Motor neuron (in vitro differentiated cells): ENCODE measurements at regions not wholly inside any gene's neighbourhood (a gene's known extent, or its start where the extent isn't known, plus 50 kb on each side); places are given as distances from the start of the nearest gene placed in this dataset.

Source experiments
- ATAC-seq, 8 experiments: fragments of 200-7000 bp; cut with Tn5 transposase; replicated peaks in 6 of 8; 2 replicates each; pipeline ENCODE4 v1.8.0; 2021; ENCODE audit warnings: mild to moderate bottlenecking in 8 of 8, moderate library complexity in 8 of 8
- H3K27ac ChIP-seq, 2 donors: fragments of 250-450 bp; sonication (Bioruptor Pico); 2 replicates each; pipeline ENCODE4 v1.9.0; 2021; ENCODE audit warnings: antibody characterized with exemption in 2 of 2, mild to moderate bottlenecking in 2 of 2, moderate library complexity in 1 of 2
- H3K4me1 ChIP-seq, 2 donors: fragments of 250-450 bp; sonication (Bioruptor Pico); replicated peaks in 1 of 2; 2 replicates each; pipeline ENCODE4 v1.6.1; 2021; ENCODE audit warnings: antibody characterized with exemption in 2 of 2, mild to moderate bottlenecking in 2 of 2, moderate library complexity in 1 of 2
- H3K4me3 ChIP-seq, 5 donors: fragments of 250-450 bp; sonication (Bioruptor Pico); 2 replicates each; pipeline ENCODE4 v1.9.0; 2021; ENCODE audit warnings: antibody characterized with exemption in 5 of 5, mild to moderate bottlenecking in 5 of 5, moderate library complexity in 4 of 5
- WGBS, 10 experiments: fragments of 450-650 bp; shearing (Covaris generic); methylation state at CpG; one replicate each; pipeline ENCODE4 v1.0.0; 2022; 5-methylcytosine and 5-hydroxymethylcytosine counted together
- in situ Hi-C, 9 experiments: fragments of 400-800 bp; cut with MboI; loops; one replicate each; pipeline ENCODE4 v1.15.0; 2021; ENCODE audit warnings: low sequenced_read_pairs in 9 of 9, low pct_unique_long_range_greater_than_20kb in 2 of 9; ENCODE audit not compliant: unreplicated experiment in 9 of 9

- Histone ChIP-seq H3K4me3 (no peak overlapping the region), H3K27ac (no peak overlapping the region), H3K4me1 (no peaks in the 10 kb centered on the region)
- WGBS, 10 experiments: 53 to 100% (median 90%) methylated on average over 1 to 6 of the region's 15 CpGs; no CpG with 5 or more reads in 3 of the 10 experiments
- ATAC-seq: no peak
- in situ Hi-C loops: no loop called here
Observed at GRCh38 chr13:63693696-63694095, 2278.0 kb upstream of the PCDH20 start.

DNA sequence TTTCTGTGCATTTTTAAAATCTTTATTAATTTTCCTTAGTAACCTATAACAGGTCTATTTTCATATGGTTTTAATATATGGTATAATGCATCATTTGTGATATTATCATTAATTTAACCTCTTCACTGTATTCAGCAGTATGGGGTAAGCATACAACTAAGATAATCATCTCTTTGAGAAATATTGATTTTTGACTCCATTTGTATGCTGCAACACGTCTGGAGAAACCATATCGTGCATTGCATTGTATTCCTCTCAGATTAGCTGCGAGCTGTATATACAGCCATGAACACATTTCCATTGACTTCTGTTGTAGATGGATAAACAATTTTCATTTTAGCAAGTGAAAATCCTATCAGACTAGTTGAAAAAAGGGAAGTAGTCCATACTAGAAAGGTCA lies 2275.8 kb upstream of the PCDH20 start:
- no peak overlapping the region for H3K27ac ChIP-seq
- in situ Hi-C loops: no loop called here
- 6 to 100% (median 53%) methylated on average over 1 to 3 of the region's 3 CpGs; no CpG with 5 or more reads in 4 of the 10 experiments for WGBS, 10 experiments
- H3K4me3 ChIP-seq: no peak overlapping the region
- ATAC-seq: no peak
- no peaks in the 10 kb centered on the region for H3K4me1 ChIP-seq

GRCh38 chr13:63690672-63691071 lies 2275.0 kb upstream of the PCDH20 start:
- in situ Hi-C loops: no loop called here
- Histone ChIP-seq H3K4me1 (no peaks in the 10 kb centered on the region), H3K27ac (no peak overlapping the region), H3K4me3 (no peak overlapping the region)
- WGBS, 10 experiments: 0 to 100% (median 72%) methylated on average over 1 to 5 of the region's 5 CpGs
- ATAC-seq: peak in 2 of 8 experiments; percentile 31 to 35

GRCh38 chr13:63684822-63685221 lies 2269.2 kb upstream of the PCDH20 start:
- no peak overlapping the region for H3K4me3 ChIP-seq
- H3K27ac ChIP-seq: no peak overlapping the region
- in situ Hi-C loops: no loop called here
- ATAC-seq: no peak
- H3K4me1 ChIP-seq: no peaks in the 10 kb centered on the region

- Histone ChIP-seq H3K4me1 (no peaks in the 10 kb centered on the region), H3K4me3 (no peak overlapping the region), H3K27ac (no peak overlapping the region)
- ATAC-seq: peak in 6 of 8 experiments; percentile 8 to 50 (median 38)
- WGBS, 10 experiments: 0% methylated on average over 1 of the region's 1 CpG; no CpG with 5 or more reads in 3 of the 10 experiments
- in situ Hi-C loops: no loop called here
Observed at GRCh38 chr13:63680704-63681103, 2265.1 kb upstream of the PCDH20 start.

- ATAC-seq: no peak
- Histone ChIP-seq H3K4me3 (no peak overlapping the region), H3K27ac (no peak overlapping the region), H3K4me1 (no peaks in the 10 kb centered on the region)
- in situ Hi-C loops: no loop called here
Observed at GRCh38 chr13:63671296-63671695, 2255.6 kb upstream of the PCDH20 start.

GRCh38 chr13:63651394-63651793 lies 2235.7 kb upstream of the PCDH20 start:
- Histone ChIP-seq H3K27ac (no peak overlapping the region), H3K4me1 (no peaks in the 10 kb centered on the region), H3K4me3 (no peak overlapping the region)
- no peak for ATAC-seq
- in situ Hi-C loops: no loop called here
- 82 to 100% (median 100%) methylated on average over 1 of the region's 1 CpG; no CpG with 5 or more reads in 3 of the 10 experiments for WGBS, 10 experiments

DNA sequence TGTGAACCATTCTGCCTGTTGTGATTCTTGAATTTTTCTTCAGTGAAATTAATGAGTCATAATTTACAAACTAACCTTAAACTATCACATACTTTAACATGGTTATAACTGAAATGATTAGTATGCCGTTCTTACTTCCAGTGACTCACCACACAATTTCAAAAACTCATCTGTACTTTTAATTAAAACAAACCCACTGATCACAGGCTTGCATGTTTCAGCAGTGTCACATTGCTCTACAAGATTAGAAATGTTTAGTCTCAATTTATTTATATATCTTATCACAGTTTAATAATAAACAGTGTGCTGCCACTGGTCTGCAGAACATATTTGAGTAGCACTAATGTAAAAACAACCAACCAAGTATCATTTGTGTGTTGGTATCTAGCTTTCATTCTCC lies 2227.9 kb upstream of the PCDH20 start:
- WGBS, 10 experiments: 0 to 100% (median 70%) methylated on average over 1 of the region's 1 CpG; no CpG with 5 or more reads in 3 of the 10 experiments
- no peak overlapping the region for H3K4me3 ChIP-seq
- in situ Hi-C loops: no loop called here
- H3K4me1 ChIP-seq: no peaks in the 10 kb centered on the region
- no peak overlapping the region for H3K27ac ChIP-seq
- ATAC-seq: no peak

DNA sequence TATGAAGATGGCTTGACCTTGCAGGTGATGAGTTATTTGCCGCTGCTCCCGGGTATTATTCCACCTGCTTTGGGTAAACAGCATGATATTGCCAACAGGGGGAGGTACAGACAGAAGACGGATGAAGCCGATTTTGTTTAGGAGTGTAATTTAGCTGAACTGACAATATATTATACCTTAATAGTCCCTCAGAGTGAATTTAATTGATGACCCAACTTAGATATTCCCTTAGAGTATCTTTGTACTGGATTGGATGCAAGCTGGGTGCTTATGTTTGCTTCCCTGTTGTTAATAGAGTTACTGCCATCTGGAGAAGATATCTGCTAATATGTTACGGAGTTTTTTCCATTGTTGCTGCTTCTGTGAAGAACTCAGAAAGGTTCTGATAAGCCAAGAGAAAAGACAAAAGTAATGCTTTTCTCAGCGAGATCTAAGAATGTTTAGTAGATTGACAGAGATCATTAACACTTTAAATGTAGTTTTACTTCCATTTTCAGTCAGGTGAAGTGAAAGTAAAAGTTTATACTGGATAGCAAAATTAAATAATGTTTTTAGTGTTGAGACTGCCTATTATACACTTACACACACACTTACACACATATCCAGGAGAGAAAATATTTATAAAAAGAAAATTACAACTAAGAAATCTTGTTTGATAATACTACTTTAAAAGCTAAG lies 2220.8 kb upstream of the PCDH20 start:
- in situ Hi-C loops: no loop called here
- Histone ChIP-seq H3K4me3 (no peak overlapping the region), H3K4me1 (peaks cover 0 to 5% of the 10 kb centered on the region in 2 donors), H3K27ac (no peak overlapping the region)
- ATAC-seq: peak in 6 of 8 experiments; percentile 12 to 52 (median 44)
- whole genome bisulfite sequencing, 10 experiments: 10 to 83% (median 68%) methylated on average over 2 to 6 of the region's 6 CpGs; no CpG with 5 or more reads in 1 of the 10 experiments

DNA sequence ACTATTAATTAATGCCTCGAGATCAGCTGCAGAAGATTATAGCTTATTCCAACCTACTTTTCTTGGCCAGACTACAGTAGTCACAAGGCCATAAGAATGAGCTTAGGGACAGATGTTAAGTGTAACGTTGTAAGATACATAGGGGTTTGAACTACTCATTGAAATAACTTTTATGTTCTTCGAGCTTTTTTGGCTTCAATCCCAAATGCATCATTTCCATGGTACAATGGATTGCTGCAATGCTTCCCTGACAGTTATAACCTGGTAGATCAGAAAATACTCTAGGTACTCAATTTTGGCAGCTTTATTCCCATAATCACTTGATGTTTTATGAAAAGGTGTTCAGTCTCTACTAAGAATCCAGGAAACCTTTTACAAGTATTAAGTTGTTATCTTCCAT lies 2216.7 kb upstream of the PCDH20 start:
- no peak overlapping the region for H3K4me3 ChIP-seq
- ATAC-seq: no peak
- H3K27ac ChIP-seq: no peak overlapping the region
- in situ Hi-C loops: no loop called here
- peaks cover 0 to 5% of the 10 kb centered on the region in 2 donors for H3K4me1 ChIP-seq
- 0 to 100% (median 80%) methylated on average over 1 to 3 of the region's 3 CpGs; no CpG with 5 or more reads in 1 of the 10 experiments for WGBS, 10 experiments

- ATAC-seq: no peak
- in situ Hi-C loops: no loop called here
- Histone ChIP-seq H3K4me1 (peaks cover 0 to 5% of the 10 kb centered on the region in 2 donors), H3K4me3 (no peak overlapping the region), H3K27ac (no peak overlapping the region)
- 4 to 100% (median 97%) methylated on average over 1 to 3 of the region's 3 CpGs; no CpG with 5 or more reads in 2 of the 10 experiments for WGBS, 10 experiments
Observed at GRCh38 chr13:63631006-63631405, 2215.4 kb upstream of the PCDH20 start.

- Histone ChIP-seq H3K4me3 (no peak overlapping the region), H3K27ac (no peak overlapping the region), H3K4me1 (no peaks in the 10 kb centered on the region)
- in situ Hi-C loops: no loop called here
- WGBS, 10 experiments: 0 to 100% (median 100%) methylated on average over 1 to 2 of the region's 2 CpGs; no CpG with 5 or more reads in 1 of the 10 experiments
- ATAC-seq: no peak
Observed at GRCh38 chr13:63629591-63629990, 2213.9 kb upstream of the PCDH20 start.

DNA sequence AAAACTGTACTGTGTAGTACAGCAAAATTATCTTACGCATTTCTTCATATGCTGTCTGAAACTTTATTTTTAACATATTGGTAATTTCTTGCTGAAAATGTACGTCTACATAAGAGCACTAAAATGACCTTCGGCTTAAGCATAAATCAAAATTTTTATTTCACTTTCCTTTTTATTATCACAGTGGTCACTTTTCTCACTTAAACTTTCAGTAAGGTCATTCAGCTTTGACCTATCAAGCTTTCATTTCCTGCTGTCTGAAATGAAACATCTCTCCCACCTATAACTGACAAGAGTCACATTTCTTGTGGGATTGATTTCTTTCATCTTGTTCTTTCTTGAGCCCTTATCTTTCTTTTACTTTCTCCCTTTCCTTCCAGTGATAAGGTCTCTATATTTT lies 2212.7 kb upstream of the PCDH20 start:
- in situ Hi-C loops: no loop called here
- Histone ChIP-seq H3K4me3 (no peak overlapping the region), H3K4me1 (no peaks in the 10 kb centered on the region), H3K27ac (no peak overlapping the region)
- 28 to 100% (median 81%) methylated on average over 2 to 3 of the region's 3 CpGs for WGBS, 10 experiments
- ATAC-seq: no peak

DNA sequence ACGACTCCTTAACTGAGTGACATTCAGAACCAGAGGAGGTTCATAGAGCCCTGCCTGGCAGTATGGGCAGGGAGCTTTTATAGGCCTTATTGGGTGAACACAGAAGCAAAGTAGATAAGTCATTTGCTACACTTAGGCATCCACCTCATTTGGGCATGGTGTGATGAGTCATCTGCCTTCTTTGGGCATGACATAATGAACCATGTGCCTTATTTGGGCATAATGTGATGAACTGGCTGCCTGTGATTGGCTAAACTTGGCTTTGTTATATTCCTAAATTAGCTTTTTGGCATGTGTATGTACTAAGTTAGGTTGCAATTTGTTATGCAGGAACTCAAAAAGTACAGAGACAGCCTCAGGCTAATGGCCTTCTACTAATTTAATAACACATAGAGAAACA lies 2210.2 kb upstream of the PCDH20 start:
- in situ Hi-C loops: no loop called here
- ATAC-seq: peak in 2 of 8 experiments; percentile 29 to 44
- no peaks in the 10 kb centered on the region for H3K4me1 ChIP-seq
- H3K27ac ChIP-seq: no peak overlapping the region
- no peak overlapping the region for H3K4me3 ChIP-seq
- WGBS, 10 experiments: 14 to 100% (median 83%) methylated on average over 1 of the region's 1 CpG; no CpG with 5 or more reads in 5 of the 10 experiments
